ENCODE measurements at regions not wholly inside any gene's neighbourhood (a gene's known extent, or its start where the extent isn't known, plus 50 kb on each side); places are given as distances from the start of the nearest gene placed in this dataset.
"Not testable (repeated sequence)": the region's sequence is repeated elsewhere in the genome, so short reads cannot be mapped to it uniquely, and the experiment has no call there.

- DNase-seq = no peak
These were observed 430.2 kb downstream of the OMA1 start for GRCh38 chr1:58116284-58116683.

GRCh38 chr1:58109646-58110200 is 436.8 kb downstream of the OMA1 start:
- DNase-seq = no peak

GRCh38 chr1:58108783-58109182 is 437.7 kb downstream of the OMA1 start:
- DNase-seq = no peak

- no peak for DNase-seq
These were observed 438.6 kb downstream of the OMA1 start for GRCh38 chr1:58107943-58108342.

GRCh38 chr1:58104960-58105359 is 441.6 kb downstream of the OMA1 start:
- DNase-seq = no peak

GRCh38 chr1:58096714-58097113 is 449.8 kb downstream of the OMA1 start:
- no peak for DNase-seq

- no peak for DNase-seq
These were observed 451.3 kb downstream of the OMA1 start for GRCh38 chr1:58095183-58095582.

GRCh38 chr1:58094221-58094620 is 452.3 kb downstream of the OMA1 start:
- DNase-seq = no peak

- no peak for DNase-seq
These were observed 455.9 kb downstream of the OMA1 start for GRCh38 chr1:58090640-58091039.

GRCh38 chr1:58089898-58090534 is 456.5 kb downstream of the OMA1 start:
- no peak for DNase-seq

GRCh38 chr1:58084266-58084665 is 462.3 kb downstream of the OMA1 start:
- DNase-seq = no peak

GRCh38 chr1:58082596-58082995 is 463.9 kb downstream of the OMA1 start:
- DNase-seq = no peak

GRCh38 chr1:58076258-58076657 is 470.3 kb downstream of the OMA1 start:
- DNase-seq = no peak

- no peak for DNase-seq
These were observed 471.3 kb downstream of the OMA1 start for GRCh38 chr1:58075188-58075578.

- DNase-seq = no peak
These were observed 474.1 kb downstream of the OMA1 start for GRCh38 chr1:58072450-58072849.

- no peak for DNase-seq
These were observed 479.4 kb downstream of the OMA1 start for GRCh38 chr1:58067082-58067481.

GRCh38 chr1:58065520-58065919 is 481.0 kb downstream of the OMA1 start:
- no peak for DNase-seq

GRCh38 chr1:58064166-58064565 is 482.4 kb downstream of the OMA1 start:
- no peak for DNase-seq

GRCh38 chr1:58063095-58063494 is 483.4 kb downstream of the OMA1 start:
- no peak for DNase-seq

GRCh38 chr1:58062635-58063034 is 483.9 kb downstream of the OMA1 start:
- DNase-seq = no peak

GRCh38 chr1:58060559-58061170 is 485.9 kb downstream of the OMA1 start:
- no peak for DNase-seq

GRCh38 chr1:58059789-58060188 is 486.7 kb downstream of the OMA1 start:
- no peak for DNase-seq

- no peak for DNase-seq
These were observed 488.2 kb downstream of the OMA1 start for GRCh38 chr1:58058323-58058722.

- DNase-seq = no peak
These were observed 488.7 kb downstream of the OMA1 start for GRCh38 chr1:58057826-58058225.

GRCh38 chr1:58051187-58051586 is 495.3 kb downstream of the OMA1 start:
- not testable (repeated sequence) for DNase-seq
